HG03432 (cell line): ENCODE measurements at regions not wholly inside any gene's neighbourhood (a gene's known extent, or its start where the extent isn't known, plus 50 kb on each side); places are given as distances from the start of the nearest gene placed in this dataset.
A peak's percentile ranks its signal among the peaks of the same experiment; 100 is the strongest.

ENCODE experiments used
- ATAC-seq: cut with Tn5 transposase; IDR thresholded peaks from one replicate; pipeline ENCODE4 v1.9.1; 2021; ENCODE audit warnings: mild to moderate bottlenecking, moderate library complexity; ENCODE audit not compliant: unreplicated experiment

GRCh38 chr7:155201325-155202087 lies 96.2 kb upstream of the INSIG1 start:
- no peak for ATAC-seq

- ATAC-seq = no peak
Observed at GRCh38 chr7:155202106-155202871, 95.4 kb upstream of the INSIG1 start.

GRCh38 chr7:155203059-155203881 lies 94.4 kb upstream of the INSIG1 start:
- no peak for ATAC-seq

- no peak for ATAC-seq
Observed at GRCh38 chr7:155203882-155204691, 93.6 kb upstream of the INSIG1 start.

GRCh38 chr7:155204744-155205367 lies 92.8 kb upstream of the INSIG1 start:
- no peak for ATAC-seq

- ATAC-seq = peak; percentile 86
Observed at GRCh38 chr7:155205368-155206317, 92.0 kb upstream of the INSIG1 start.

GRCh38 chr7:155206318-155207020 lies 91.2 kb upstream of the INSIG1 start:
- peak; percentile 48 for ATAC-seq

GRCh38 chr7:155207326-155208002 lies 90.2 kb upstream of the INSIG1 start:
- ATAC-seq = no peak

- no peak for ATAC-seq
Observed at GRCh38 chr7:155208681-155209477, 88.8 kb upstream of the INSIG1 start.

- ATAC-seq = no peak
Observed at GRCh38 chr7:155209478-155210319, 88.0 kb upstream of the INSIG1 start.

- no peak for ATAC-seq
Observed at GRCh38 chr7:155210356-155210755, 87.3 kb upstream of the INSIG1 start.

GRCh38 chr7:155211173-155211572 lies 86.5 kb upstream of the INSIG1 start:
- no peak for ATAC-seq

- ATAC-seq = no peak
Observed at GRCh38 chr7:155211761-155212160, 85.9 kb upstream of the INSIG1 start.

- no peak for ATAC-seq
Observed at GRCh38 chr7:155212301-155213015, 85.2 kb upstream of the INSIG1 start.

- ATAC-seq = no peak
Observed at GRCh38 chr7:155213385-155213784, 84.3 kb upstream of the INSIG1 start.
